C4-2B (cell line): ENCODE measurements at regions not wholly inside any gene's neighbourhood (a gene's known extent, or its start where the extent isn't known, plus 50 kb on each side); places are given as distances from the start of the nearest gene placed in this dataset.

Experiments used
- CTCF ChIP-seq: fragments of 450-650 bp; conservative IDR thresholded peaks from 2 replicates; pipeline ENCODE4 v1.5.1; 2017; ENCODE audit warnings: mild to moderate bottlenecking
- ZFX ChIP-seq: fragments of 450-650 bp; IDR thresholded peaks from 2 replicates; pipeline ENCODE4 v1.6.1; 2017

GRCh38 chr3:98977520-98977919, 76.0 kb upstream of the DCBLD2 start:
- no peak for TF ChIP-seq CTCF
- no peak for TF ChIP-seq ZFX
